ENCODE measurements at regions not wholly inside any gene's neighbourhood (a gene's known extent, or its start where the extent isn't known, plus 50 kb on each side); places are given as distances from the start of the nearest gene placed in this dataset.
A peak's percentile ranks its signal among the peaks of the same experiment; 100 is the strongest.
"Not testable (repeated sequence)": the region's sequence is repeated elsewhere in the genome, so short reads cannot be mapped to it uniquely, and the experiment has no call there.

DNA sequence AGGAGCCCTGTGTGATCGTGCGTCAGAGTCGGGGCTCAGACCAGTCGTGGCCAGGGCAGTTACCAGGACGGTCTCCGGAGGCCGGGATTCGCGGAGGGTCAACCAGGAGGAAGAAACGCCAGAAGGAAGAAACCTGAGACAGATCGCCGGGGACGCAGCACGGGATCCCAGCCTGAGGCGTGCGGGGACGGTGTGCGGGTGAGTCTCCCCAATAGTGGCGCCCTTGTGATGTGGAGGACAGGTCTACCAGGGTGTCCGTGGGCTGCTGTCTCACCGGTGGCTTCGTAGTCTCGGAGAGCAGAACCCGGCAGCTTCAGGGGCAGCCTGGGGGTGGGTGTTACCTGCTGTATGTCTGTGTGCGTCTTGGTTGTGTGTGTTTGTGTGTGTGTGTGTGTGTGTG lies 1399.1 kb upstream of the PCDH10 start:
- DNase-seq; in situ Hi-C loops (cut with HindIII; ENCODE audit: low pct_ligation_motif_present, low pct_unique_long_range_greater_than_20kb, low sequenced_read_pairs): not testable (repeated sequence)

- DNase-seq; in situ Hi-C loops (cut with HindIII; ENCODE audit: low pct_ligation_motif_present, low pct_unique_long_range_greater_than_20kb, low sequenced_read_pairs): not testable (repeated sequence)
These were observed 1398.6 kb upstream of the PCDH10 start for GRCh38 chr4:131750469-131750868.

DNA sequence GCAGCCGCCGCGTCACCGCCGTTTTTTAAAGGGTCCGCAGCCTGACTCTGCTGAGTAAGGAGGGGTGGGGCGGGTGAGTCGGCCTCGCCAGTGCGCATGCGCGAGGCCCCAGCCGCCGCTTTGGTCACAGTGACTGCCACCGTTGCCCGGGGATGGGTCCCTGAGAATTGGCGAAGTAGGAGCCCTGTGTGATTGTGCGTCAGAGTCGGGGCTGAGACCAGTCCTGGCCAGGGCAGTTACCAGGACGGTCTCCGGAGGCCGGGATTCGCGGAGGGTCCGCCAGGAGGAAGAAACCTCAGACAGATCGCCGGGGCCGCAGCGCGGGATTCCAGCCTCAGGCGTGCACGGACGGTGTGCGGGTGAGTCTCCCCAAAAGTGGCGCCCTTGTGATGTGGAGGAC lies 1386.9 kb upstream of the PCDH10 start:
- in situ Hi-C loops (cut with HindIII; ENCODE audit: low pct_ligation_motif_present, low pct_unique_long_range_greater_than_20kb, low sequenced_read_pairs); DNase-seq: not testable (repeated sequence)

DNA sequence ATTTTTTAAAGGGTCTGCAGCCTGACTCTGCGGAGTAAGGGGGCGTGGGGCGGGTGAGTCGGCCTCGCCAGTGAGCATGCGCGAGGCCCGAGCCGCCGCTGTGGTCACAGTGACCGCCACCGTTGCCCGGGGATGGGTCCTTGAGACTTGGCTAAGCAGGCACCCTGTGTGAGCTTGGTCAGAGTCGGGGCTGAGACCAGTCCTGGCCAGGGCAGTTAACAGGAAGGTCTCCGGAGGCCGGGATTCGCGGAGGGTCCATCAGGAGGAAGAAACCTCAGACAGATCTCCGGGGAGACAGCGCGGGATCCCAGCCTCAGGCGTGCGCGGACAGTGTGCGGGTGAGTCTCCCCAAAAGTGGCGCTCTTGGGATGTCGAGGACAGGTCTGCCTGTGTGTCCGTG lies 1384.4 kb upstream of the PCDH10 start:
- DNase-seq = no peak
- in situ Hi-C loops (cut with HindIII; ENCODE audit: low pct_ligation_motif_present, low pct_unique_long_range_greater_than_20kb, low sequenced_read_pairs) = no loop called here

GRCh38 chr4:131774382-131774781 lies 1374.7 kb upstream of the PCDH10 start:
- peak; percentile 19 for DNase-seq
- in situ Hi-C loops (cut with HindIII; ENCODE audit: low pct_ligation_motif_present, low pct_unique_long_range_greater_than_20kb, low sequenced_read_pairs) = not testable (repeated sequence)

DNA sequence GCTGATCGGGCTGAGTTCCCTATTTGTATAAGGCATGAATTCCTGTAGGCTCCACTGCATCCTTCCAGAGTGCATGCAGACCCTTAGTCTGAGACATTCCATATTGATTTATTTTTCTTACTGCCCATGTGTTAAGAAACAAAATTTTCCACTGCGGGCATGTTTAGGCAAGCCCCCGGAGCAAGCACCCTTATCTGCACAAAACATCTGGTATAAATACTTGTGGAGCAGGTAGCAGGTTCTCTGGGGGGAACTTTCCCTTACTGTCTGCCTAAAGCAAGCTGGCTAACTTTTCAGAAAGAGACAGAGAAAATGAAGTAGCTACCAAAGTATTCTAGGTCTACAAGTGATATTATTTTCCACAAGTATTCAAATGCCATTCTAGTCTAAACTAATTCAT lies 1338.5 kb upstream of the PCDH10 start:
- in situ Hi-C loops (cut with HindIII; ENCODE audit: low pct_ligation_motif_present, low pct_unique_long_range_greater_than_20kb, low sequenced_read_pairs); DNase-seq: not testable (repeated sequence)
